Endodermal cell (in vitro differentiated cells): ENCODE measurements at regions not wholly inside any gene's neighbourhood (a gene's known extent, or its start where the extent isn't known, plus 50 kb on each side); places are given as distances from the start of the nearest gene placed in this dataset.

Source experiments
- DNase-seq: peaks from one replicate; pipeline ENCODE4 v3.0.0-alpha.2; 2017
- H3K27ac ChIP-seq: 2 replicates; pipeline ENCODE4 v1.5.1; 2013; ENCODE audit warnings: mild to moderate bottlenecking, low read depth, low read length, moderate library complexity
- H3K27me3 ChIP-seq: 2 replicates; pipeline ENCODE4 v1.6.1; 2013; ENCODE audit warnings: mild to moderate bottlenecking, low read length, moderate library complexity; ENCODE audit not compliant: insufficient read depth, control insufficient read depth, poor library complexity, severe bottlenecking
- H3K36me3 ChIP-seq: 2 replicates; pipeline ENCODE4 v1.7.0; 2013; ENCODE audit warnings: mild to moderate bottlenecking, low read length, moderate library complexity; ENCODE audit not compliant: control insufficient read depth, insufficient read depth
- H3K4me1 ChIP-seq: one replicate; pipeline ENCODE4 v1.7.0; 2013; ENCODE audit warnings: low read length; ENCODE audit not compliant: control insufficient read depth, insufficient read depth
- H3K4me3 ChIP-seq: 2 replicates; pipeline ENCODE4 v1.5.1; 2013; ENCODE audit warnings: mild to moderate bottlenecking, low read length, moderate library complexity
- H3K9ac ChIP-seq: 2 replicates; pipeline ENCODE4 v1.6.1; 2013; ENCODE audit warnings: mild to moderate bottlenecking, low read length, moderate library complexity; ENCODE audit not compliant: poor library complexity, severe bottlenecking; ENCODE audit errors: extremely low read depth
- H3K9me3 ChIP-seq: 2 replicates; pipeline ENCODE4 v1.6.1; 2013; ENCODE audit warnings: mild to moderate bottlenecking, low read length, moderate library complexity; ENCODE audit not compliant: control insufficient read depth
- H3K27ac Mint-ChIP-seq: 2 replicates; pipeline ENCODE4 v1.8.0; 2020; ENCODE audit warnings: mixed read lengths
- H3K27me3 Mint-ChIP-seq: 2 replicates; pipeline ENCODE4 v1.8.0; 2021; ENCODE audit warnings: mild to moderate bottlenecking, mixed read lengths; ENCODE audit not compliant: insufficient read depth
- H3K36me3 Mint-ChIP-seq: 2 replicates; pipeline ENCODE4 v1.8.0; 2020; ENCODE audit warnings: low read depth, mixed read lengths
- H3K4me1 Mint-ChIP-seq: 2 replicates; pipeline ENCODE4 v1.8.0; 2020; ENCODE audit warnings: mixed read lengths
- H3K4me3 Mint-ChIP-seq: 2 replicates; pipeline ENCODE4 v1.8.0; 2020; ENCODE audit warnings: mild to moderate bottlenecking, moderate library complexity, mixed read lengths
- H3K9me3 Mint-ChIP-seq: 2 replicates; pipeline ENCODE4 v1.8.0; 2020; ENCODE audit warnings: mild to moderate bottlenecking, mixed read lengths
- WGBS, 2 experiments: methylation state at CpG; one replicate each; pipeline versions ENCODE4 v1.1.5 to v1.1.7; 2013; ENCODE audit warnings: missing lambda C conversion rate in 2 of 2, mixed read lengths in 1 of 2; ENCODE audit not compliant: insufficient coverage in 1 of 2, insufficient read length in 1 of 2; 5-methylcytosine and 5-hydroxymethylcytosine counted together
- TF ChIP-seq, protein P1 (sequence below): fragments of 200-600 bp; sonication (generic); conservative IDR thresholded peaks from 2 replicates; pipeline ENCODE4 v1.5.0; 2021; ENCODE audit warnings: antibody characterized with exemption, mild to moderate bottlenecking

DNA sequence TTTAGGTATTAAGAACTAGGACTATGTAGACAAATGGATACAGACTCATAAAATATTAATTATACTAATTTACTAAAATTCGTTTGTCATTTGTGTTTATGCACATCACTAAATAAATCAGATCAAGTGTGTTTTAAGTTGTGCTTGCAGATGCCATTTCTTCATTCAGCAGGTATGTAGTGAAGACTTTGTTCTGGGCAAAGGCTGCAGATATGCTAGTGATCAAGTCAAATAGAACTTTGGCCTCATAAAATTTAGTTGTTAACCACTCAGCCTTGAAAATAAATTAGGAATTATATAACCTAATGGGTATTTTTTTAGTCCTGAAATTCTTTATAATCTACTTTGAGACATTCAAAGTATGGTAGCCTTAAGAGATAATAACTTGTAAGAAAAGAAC lies 80.4 kb upstream of the TRPC4 start:
- no peak overlapping the region for H3K4me3 ChIP-seq
- no peaks in the 10 kb centered on the region for H3K9me3 Mint-ChIP-seq

DNA sequence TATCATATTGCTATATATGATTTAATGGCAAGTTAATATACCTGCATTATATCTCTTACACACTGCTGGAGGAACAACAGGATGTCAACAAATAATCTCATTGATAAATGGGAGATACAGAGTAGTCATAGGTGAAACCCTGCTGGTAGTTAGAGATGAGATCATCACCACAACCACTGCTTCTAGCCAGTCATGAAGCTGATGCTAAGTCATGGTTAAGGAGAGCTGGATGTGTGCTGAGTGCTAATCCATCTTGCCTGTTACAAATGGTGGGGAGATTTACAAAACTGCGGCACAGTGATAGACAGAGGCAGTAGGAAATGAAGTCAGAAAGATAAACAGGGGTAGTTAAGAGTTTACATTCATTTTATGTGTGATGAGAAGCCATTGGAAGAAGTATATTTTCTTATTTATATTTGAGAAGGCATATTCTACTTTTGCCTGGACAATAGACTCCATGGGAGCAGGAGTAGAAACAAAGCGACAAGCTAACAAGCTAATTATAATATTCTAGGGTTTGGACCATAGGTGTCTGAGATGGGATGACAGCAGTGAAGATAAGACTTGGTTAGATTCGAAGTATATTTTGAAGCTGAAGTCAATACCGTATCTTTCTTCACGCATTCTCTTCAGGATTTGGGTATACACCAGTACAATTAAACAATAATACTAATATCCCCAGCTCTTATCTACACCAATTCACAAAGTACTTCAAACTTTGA lies 78.0 kb upstream of the TRPC4 start:
- no peaks in the 10 kb centered on the region for H3K9me3 ChIP-seq
- no peak overlapping the region for H3K4me3 Mint-ChIP-seq
- H3K36me3 Mint-ChIP-seq = no peaks in the 10 kb centered on the region
- no peak overlapping the region for H3K27ac ChIP-seq
- H3K27me3 Mint-ChIP-seq = no peaks in the 10 kb centered on the region
- peaks cover 5% of the 10 kb centered on the region for H3K4me1 Mint-ChIP-seq
- peaks cover 3% of the 10 kb centered on the region for H3K4me1 ChIP-seq
- H3K36me3 ChIP-seq = no peaks in the 10 kb centered on the region
- H3K27me3 ChIP-seq = no peaks in the 10 kb centered on the region
- 93 to 97% methylated on average over 3 to 5 of the region's 5 CpGs for WGBS, 2 experiments
- no peak overlapping the region for H3K27ac Mint-ChIP-seq
- H3K9me3 Mint-ChIP-seq = no peaks in the 10 kb centered on the region
- no peak for DNase-seq
- H3K9ac ChIP-seq = no peak overlapping the region
- TF ChIP-seq, protein P1, sequence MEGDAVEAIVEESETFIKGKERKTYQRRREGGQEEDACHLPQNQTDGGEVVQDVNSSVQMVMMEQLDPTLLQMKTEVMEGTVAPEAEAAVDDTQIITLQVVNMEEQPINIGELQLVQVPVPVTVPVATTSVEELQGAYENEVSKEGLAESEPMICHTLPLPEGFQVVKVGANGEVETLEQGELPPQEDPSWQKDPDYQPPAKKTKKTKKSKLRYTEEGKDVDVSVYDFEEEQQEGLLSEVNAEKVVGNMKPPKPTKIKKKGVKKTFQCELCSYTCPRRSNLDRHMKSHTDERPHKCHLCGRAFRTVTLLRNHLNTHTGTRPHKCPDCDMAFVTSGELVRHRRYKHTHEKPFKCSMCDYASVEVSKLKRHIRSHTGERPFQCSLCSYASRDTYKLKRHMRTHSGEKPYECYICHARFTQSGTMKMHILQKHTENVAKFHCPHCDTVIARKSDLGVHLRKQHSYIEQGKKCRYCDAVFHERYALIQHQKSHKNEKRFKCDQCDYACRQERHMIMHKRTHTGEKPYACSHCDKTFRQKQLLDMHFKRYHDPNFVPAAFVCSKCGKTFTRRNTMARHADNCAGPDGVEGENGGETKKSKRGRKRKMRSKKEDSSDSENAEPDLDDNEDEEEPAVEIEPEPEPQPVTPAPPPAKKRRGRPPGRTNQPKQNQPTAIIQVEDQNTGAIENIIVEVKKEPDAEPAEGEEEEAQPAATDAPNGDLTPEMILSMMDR = no peak
- H3K4me3 ChIP-seq = no peak overlapping the region

More for the DNA sequence above, 80.4 kb upstream of the TRPC4 start:
- H3K27me3 Mint-ChIP-seq = no peaks in the 10 kb centered on the region
- no peaks in the 10 kb centered on the region for H3K4me1 Mint-ChIP-seq
- H3K36me3 ChIP-seq = no peaks in the 10 kb centered on the region
- TF ChIP-seq, protein P1 = no peak
- no peak overlapping the region for H3K27ac Mint-ChIP-seq
- no peaks in the 10 kb centered on the region for H3K27me3 ChIP-seq
- H3K27ac ChIP-seq = no peak overlapping the region
- WGBS, 2 experiments = no CpG with 5 or more reads among the region's 1 CpG
- peaks cover 3% of the 10 kb centered on the region for H3K4me1 ChIP-seq
- no peaks in the 10 kb centered on the region for H3K36me3 Mint-ChIP-seq
- no peak for DNase-seq
- no peak overlapping the region for H3K4me3 Mint-ChIP-seq
- no peaks in the 10 kb centered on the region for H3K9me3 ChIP-seq
- H3K9ac ChIP-seq = no peak overlapping the region

DNA sequence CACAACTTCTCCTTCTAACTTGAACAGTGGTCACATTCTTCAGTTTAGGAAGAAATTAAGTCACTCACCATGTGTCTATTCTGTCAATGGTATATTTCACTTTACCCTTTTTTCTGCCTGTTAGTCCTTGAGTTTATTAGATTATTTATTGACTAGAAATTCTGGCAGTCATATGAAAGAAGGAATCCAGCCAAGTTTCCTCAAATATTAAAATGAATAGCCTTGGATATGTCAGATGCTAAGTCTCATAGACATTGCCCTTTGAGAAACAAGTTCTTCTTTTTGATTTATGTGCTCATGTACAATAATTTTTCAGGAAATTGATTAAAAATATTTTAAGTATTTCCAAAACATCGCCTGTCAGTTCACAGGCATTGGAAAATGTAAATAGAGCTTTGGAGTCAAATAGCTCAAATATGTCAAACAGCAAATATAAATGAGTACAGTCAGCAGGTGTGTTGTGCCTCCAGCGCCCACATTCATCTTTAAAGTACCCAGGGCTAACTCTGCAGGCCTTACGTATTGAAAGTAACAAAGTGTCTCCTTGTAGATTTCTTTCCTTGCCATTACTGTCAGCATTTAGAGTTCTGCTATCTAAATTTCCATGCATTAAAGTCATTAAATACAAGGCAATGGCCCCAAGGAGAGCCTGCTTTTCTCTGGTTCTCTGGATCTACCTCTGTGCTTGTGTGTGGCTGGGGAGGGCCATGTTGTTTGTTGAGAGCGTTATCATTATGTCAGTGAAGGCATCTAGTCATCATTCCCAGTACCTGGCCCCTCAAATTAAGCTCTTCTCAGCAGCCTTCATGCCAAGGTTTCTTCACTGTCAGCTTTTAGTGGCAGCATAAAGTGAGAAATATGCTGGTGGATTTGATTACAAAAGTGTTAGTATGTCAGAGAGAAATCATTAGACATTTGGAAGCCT lies 76.3 kb upstream of the TRPC4 start:
- H3K27me3 ChIP-seq = no peaks in the 10 kb centered on the region
- H3K4me3 ChIP-seq = no peak overlapping the region
- Mint-ChIP-seq H3K4me3 (no peak overlapping the region), H3K27me3 (no peaks in the 10 kb centered on the region), H3K4me1 (peaks cover 5% of the 10 kb centered on the region), H3K9me3 (no peaks in the 10 kb centered on the region), H3K36me3 (no peaks in the 10 kb centered on the region), H3K27ac (no peak overlapping the region)
- no peak overlapping the region for H3K9ac ChIP-seq
- no peaks in the 10 kb centered on the region for H3K36me3 ChIP-seq
- no peak for DNase-seq
- no peak overlapping the region for H3K27ac ChIP-seq
- H3K4me1 ChIP-seq = no peaks in the 10 kb centered on the region
- WGBS, 2 experiments = 88 to 95% methylated on average over 2 to 4 of the region's 4 CpGs
- TF ChIP-seq, protein P1 = no peak
- H3K9me3 ChIP-seq = no peaks in the 10 kb centered on the region
